NCI-H2196 (cell line): ENCODE measurements at regions not wholly inside any gene's neighbourhood (a gene's known extent, or its start where the extent isn't known, plus 50 kb on each side); places are given as distances from the start of the nearest gene placed in this dataset.

Source experiments
- DNase-seq: peaks from one replicate; lab custom pipeline; 2025; ENCODE audit not compliant: unreplicated experiment; lab: John Stamatoyannopoulos, UW

GRCh38 chr3:4021162-4021561, 221.9 kb downstream of the LRRN1 start:
- DNase-seq, result no peak

GRCh38 chr3:4029135-4029534, 229.9 kb downstream of the LRRN1 start:
- no peak for DNase-seq

GRCh38 chr3:4030624-4031023, 231.4 kb downstream of the LRRN1 start:
- no peak for DNase-seq

GRCh38 chr3:4033296-4033695, 234.1 kb downstream of the LRRN1 start:
- no peak for DNase-seq

- no peak for DNase-seq
Measured at GRCh38 chr3:4036046-4036445, 236.8 kb downstream of the LRRN1 start.

GRCh38 chr3:4038351-4038750, 239.1 kb downstream of the LRRN1 start:
- no peak for DNase-seq

GRCh38 chr3:4042070-4042469, 242.8 kb downstream of the LRRN1 start:
- DNase-seq, result no peak

- DNase-seq, result no peak
Measured at GRCh38 chr3:4042869-4043268, 243.6 kb downstream of the LRRN1 start.

GRCh38 chr3:4043867-4044575, 244.8 kb downstream of the LRRN1 start:
- DNase-seq, result no peak

- DNase-seq, result no peak
Measured at GRCh38 chr3:4044619-4045018, 245.4 kb downstream of the LRRN1 start.

- no peak for DNase-seq
Measured at GRCh38 chr3:4045756-4046155, 246.5 kb downstream of the LRRN1 start.

GRCh38 chr3:4047366-4047765, 248.1 kb downstream of the LRRN1 start:
- no peak for DNase-seq

GRCh38 chr3:4052706-4053105, 250.5 kb upstream of the SETMAR start:
- no peak for DNase-seq

GRCh38 chr3:4053975-4054374, 249.2 kb upstream of the SETMAR start:
- no peak for DNase-seq

GRCh38 chr3:4060064-4060463, 243.1 kb upstream of the SETMAR start:
- DNase-seq, result no peak

GRCh38 chr3:4060603-4061002, 242.6 kb upstream of the SETMAR start:
- no peak for DNase-seq

- no peak for DNase-seq
Measured at GRCh38 chr3:4061195-4061594, 242.0 kb upstream of the SETMAR start.

- DNase-seq, result no peak
Measured at GRCh38 chr3:4061783-4062360, 241.3 kb upstream of the SETMAR start.

GRCh38 chr3:4062621-4063020, 240.5 kb upstream of the SETMAR start:
- DNase-seq, result no peak

- DNase-seq, result no peak
Measured at GRCh38 chr3:4063916-4064574, 239.1 kb upstream of the SETMAR start.

GRCh38 chr3:4065085-4065484, 238.1 kb upstream of the SETMAR start:
- DNase-seq, result no peak

- DNase-seq, result no peak
Measured at GRCh38 chr3:4065554-4065953, 237.6 kb upstream of the SETMAR start.
